Keratinocyte (primary cell): ENCODE measurements at regions not wholly inside any gene's neighbourhood (a gene's known extent, or its start where the extent isn't known, plus 50 kb on each side); places are given as distances from the start of the nearest gene placed in this dataset.

Experiments used
- CTCF ChIP-seq, 3 experiments: IDR thresholded peaks in 1 of 3; conservative IDR thresholded peaks in 1 of 3; optimal IDR thresholded peaks in 1 of 3; 2 replicates in 2 of 3; 3 replicates in 1 of 3; pipeline versions ENCODE3 to v1.5.1; 2011; ENCODE audit warnings: low read length in 3 of 3, mild to moderate bottlenecking in 3 of 3, moderate library complexity in 2 of 3, control low read depth in 1 of 3, inconsistent platforms in 1 of 3; ENCODE audit not compliant: insufficient read depth in 2 of 3; ENCODE audit errors: extremely low read depth in 1 of 3
- EZH2 ChIP-seq: IDR thresholded peaks from one replicate; pipeline ENCODE4 v1.6.1; 2012; ENCODE audit warnings: inconsistent platforms, mild to moderate bottlenecking, low read length, moderate library complexity

- TF ChIP-seq CTCF (optimal IDR thresholded peaks at IDR 0.05 in 1 of 3, IDR thresholded peaks at IDR 0.05 in 1 of 3, conservative IDR thresholded peaks at IDR 0.05 in 1 of 3; ENCODE audit: extremely low read depth in 1 of 3, insufficient read depth in 2 of 3, low read length in 3 of 3) = no peak
- TF ChIP-seq EZH2 = no peak
Observed at GRCh38 chr12:118874698-118875548, 106.4 kb upstream of the SRRM4 start.
